Psoas muscle (tissue), 7 donors: ENCODE measurements at regions not wholly inside any gene's neighbourhood (a gene's known extent, or its start where the extent isn't known, plus 50 kb on each side); places are given as distances from the start of the nearest gene placed in this dataset.

Experiments
- ATAC-seq, 4 donors: fragments of 200-7000 bp; cut with Tn5 transposase; one replicate each; pipeline ENCODE4 v1.9.1; 2020; ENCODE audit warnings: moderate library complexity in 3 of 4, mild to moderate bottlenecking in 2 of 4
- DNase-seq, 2 donors: peaks; one replicate each; pipeline ENCODE4 v3.0.0-alpha.2; 2020
- H3K27ac ChIP-seq: fragments of 200-600 bp; one replicate; pipeline ENCODE4 v1.8.0; 2022
- H3K27me3 ChIP-seq, 3 donors: fragments of 200-600 bp in 1 of 3; one replicate each; pipeline versions ENCODE4 v1.6.1 to v1.8.0; 2013 to 2022; ENCODE audit warnings: low read length in 2 of 3, mild to moderate bottlenecking in 2 of 3, moderate library complexity in 1 of 3; ENCODE audit not compliant: insufficient read depth in 3 of 3
- H3K36me3 ChIP-seq, 2 donors: fragments of 200-600 bp in 1 of 2; one replicate each; pipeline versions ENCODE4 v1.6.1 to v1.8.0; 2013 to 2022; ENCODE audit warnings: low read depth in 1 of 2, mild to moderate bottlenecking in 1 of 2, moderate library complexity in 1 of 2; ENCODE audit not compliant: insufficient read depth in 1 of 2
- H3K4me1 ChIP-seq: fragments of 200-600 bp; one replicate; pipeline ENCODE4 v1.8.0; 2022
- H3K4me3 ChIP-seq: fragments of 200-600 bp; one replicate; pipeline ENCODE4 v1.8.0; 2022; ENCODE audit warnings: mild to moderate bottlenecking
- H3K9me3 ChIP-seq: fragments of 200-600 bp; one replicate; pipeline ENCODE4 v1.8.0; 2022
- WGBS, 3 donors: extraction: QIAGEN DNeasy Blood & Tissue Kit; methylation state at CpG; one replicate each; pipeline versions ENCODE4 v1.1.6 to v1.1.7; 2013; 5-methylcytosine and 5-hydroxymethylcytosine counted together
- intact Hi-C, 2 donors: fragments of 100-400 bp; cut with DNase I; formaldehyde crosslinking; loops; one replicate each; pipeline versions ENCODE4 v1.11.0 to v1.14.2; 2022
- TF ChIP-seq, protein P1 (sequence below): fragments of 200-600 bp; IDR thresholded peaks from one replicate; pipeline ENCODE4 v1.8.0; 2022; ENCODE audit warnings: antibody characterized with exemption
- donor health status: healthy with polysubstance abuse.
- donor health status: DM: no; HTN: no; CAD: no; lungs with moderate emphysema.
- donor health status: Bipolar disorder and iron deficiency.
- donor health status: healthy.
- donor health status: DM: yes; HTN: yes; CAD: no.
- donor health status: DM: no; HTN: no; CAD: no.
- donor health status: DM: yes; HTN: yes; CAD: no.

DNA sequence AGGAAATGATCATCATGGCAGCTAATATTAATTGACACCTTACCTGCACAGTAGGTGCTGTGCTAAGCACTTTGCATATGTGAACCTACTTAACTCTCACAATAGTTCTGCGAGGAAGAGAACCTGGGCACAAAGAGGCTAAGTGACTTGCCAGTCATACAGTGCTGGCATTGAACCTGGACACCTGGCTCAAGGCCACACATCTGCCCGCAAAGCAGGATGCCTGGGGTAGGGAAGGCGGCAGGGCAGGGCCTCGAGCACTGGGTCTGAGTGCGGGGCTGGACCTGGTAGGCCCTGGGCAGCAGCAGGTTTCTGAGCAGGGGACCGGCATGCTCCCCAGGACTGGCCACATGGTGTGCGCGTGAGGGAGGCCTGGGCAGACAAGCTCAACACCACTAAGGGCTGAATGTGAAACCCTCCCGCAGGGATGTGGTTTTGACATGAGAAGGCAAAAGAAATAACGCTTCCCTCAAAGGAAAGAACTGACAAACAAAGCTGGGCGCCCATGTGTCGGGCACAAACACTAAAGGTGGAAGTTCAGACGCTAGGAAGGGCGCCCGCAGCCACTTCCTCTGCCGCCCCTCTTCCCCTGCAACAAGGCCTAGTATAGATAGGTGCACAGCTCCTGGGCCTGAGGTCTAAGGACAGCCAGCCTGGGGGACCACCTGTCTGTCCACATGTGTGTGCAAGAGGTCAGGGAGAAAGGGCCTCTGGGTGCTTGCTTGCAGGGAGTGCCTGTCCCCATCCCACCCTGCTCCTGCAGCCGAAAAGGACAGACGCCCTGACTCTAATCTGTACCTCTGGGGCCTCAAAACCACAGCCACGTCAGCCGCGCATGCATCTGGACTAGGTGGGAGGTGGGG lies 92.5 kb downstream of the ZFP36L2 start:
- no peak for ATAC-seq
- H3K4me3 ChIP-seq = no peak overlapping the region
- H3K27ac ChIP-seq = no peak overlapping the region
- H3K9me3 ChIP-seq = no peaks in the 10 kb centered on the region
- no peaks in the 10 kb centered on the region for H3K36me3 ChIP-seq
- peaks cover 37% of the 10 kb centered on the region for H3K4me1 ChIP-seq
- no peak for DNase-seq
- intact Hi-C loops = loop anchor here in 1 of 2 donors (5.0 kb wide), 1 partner anchor 93 kb away; the partner anchor contains the start of gene ZFP36L2
- TF ChIP-seq, protein P1, sequence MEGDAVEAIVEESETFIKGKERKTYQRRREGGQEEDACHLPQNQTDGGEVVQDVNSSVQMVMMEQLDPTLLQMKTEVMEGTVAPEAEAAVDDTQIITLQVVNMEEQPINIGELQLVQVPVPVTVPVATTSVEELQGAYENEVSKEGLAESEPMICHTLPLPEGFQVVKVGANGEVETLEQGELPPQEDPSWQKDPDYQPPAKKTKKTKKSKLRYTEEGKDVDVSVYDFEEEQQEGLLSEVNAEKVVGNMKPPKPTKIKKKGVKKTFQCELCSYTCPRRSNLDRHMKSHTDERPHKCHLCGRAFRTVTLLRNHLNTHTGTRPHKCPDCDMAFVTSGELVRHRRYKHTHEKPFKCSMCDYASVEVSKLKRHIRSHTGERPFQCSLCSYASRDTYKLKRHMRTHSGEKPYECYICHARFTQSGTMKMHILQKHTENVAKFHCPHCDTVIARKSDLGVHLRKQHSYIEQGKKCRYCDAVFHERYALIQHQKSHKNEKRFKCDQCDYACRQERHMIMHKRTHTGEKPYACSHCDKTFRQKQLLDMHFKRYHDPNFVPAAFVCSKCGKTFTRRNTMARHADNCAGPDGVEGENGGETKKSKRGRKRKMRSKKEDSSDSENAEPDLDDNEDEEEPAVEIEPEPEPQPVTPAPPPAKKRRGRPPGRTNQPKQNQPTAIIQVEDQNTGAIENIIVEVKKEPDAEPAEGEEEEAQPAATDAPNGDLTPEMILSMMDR = no peak
- no peaks in the 10 kb centered on the region for H3K27me3 ChIP-seq
- WGBS, 3 donors = 84 to 86% (median 85%) methylated on average over 21 of the region's 21 CpGs

DNA sequence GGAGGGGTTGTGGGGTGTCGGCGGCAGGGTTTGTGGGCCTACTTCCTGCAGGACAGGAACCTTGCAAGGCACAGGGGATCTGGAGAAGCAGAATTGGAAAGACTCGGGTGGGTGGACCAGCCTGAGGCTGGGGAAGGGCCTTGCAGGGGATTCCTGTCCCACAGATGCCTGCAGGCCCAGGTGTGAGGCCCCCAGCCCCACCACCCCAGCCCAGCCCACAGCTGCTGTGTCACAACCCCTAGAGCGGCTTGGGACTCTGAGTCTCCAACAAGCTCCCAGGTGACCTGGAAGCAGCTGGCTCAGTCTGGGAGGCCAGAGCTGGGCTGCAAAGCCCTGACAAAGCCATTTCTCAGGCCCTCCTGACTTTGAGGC lies 93.1 kb downstream of the ZFP36L2 start:
- TF ChIP-seq, protein P1 = no peak
- Histone ChIP-seq H3K36me3 (no peaks in the 10 kb centered on the region), H3K4me1 (peaks cover 37% of the 10 kb centered on the region), H3K27me3 (no peaks in the 10 kb centered on the region), H3K4me3 (no peak overlapping the region), H3K27ac (no peak overlapping the region), H3K9me3 (no peaks in the 10 kb centered on the region)
- intact Hi-C loops = loop anchor here in 1 of 2 donors (5.0 kb wide), 1 partner anchor 94 kb away; the partner anchor contains the start of gene ZFP36L2
- 77 to 88% (median 83%) methylated on average over 4 of the region's 4 CpGs for WGBS, 3 donors
- ATAC-seq (no peak), DNase-seq (no peak)

DNA sequence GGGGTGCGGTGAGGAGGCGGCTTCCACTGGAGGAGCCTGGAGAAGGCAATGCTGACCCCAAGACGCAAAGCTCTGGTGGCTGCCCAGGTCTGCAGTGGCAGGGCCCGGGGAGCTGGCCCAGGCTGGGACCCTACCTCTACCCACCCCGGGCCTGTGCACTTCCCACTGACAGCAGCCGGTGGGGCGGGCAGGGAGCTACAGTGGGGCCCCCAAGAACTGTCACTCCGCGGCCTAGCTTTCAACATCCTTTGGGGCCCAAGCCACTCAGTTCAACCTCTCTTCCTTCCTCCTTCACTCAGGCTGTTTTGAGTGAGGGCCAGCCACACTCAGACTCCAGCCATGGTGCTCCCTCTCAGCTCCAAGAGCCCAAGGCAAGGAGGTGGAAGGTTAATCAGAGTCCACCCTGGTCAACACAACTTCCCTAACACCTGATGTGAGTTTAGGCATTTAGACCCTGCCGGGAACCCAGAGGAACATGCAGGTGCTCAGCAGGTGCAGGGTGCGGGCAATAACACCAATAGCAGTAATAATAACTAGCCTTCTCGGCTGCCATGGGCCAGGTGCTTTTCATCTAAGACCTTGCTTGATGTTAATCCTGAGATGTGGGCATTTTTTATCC lies 93.6 kb downstream of the ZFP36L2 start:
- H3K9me3 ChIP-seq = no peaks in the 10 kb centered on the region
- no peak for ATAC-seq
- DNase-seq = no peak
- no peaks in the 10 kb centered on the region for H3K27me3 ChIP-seq
- 90 to 97% (median 96%) methylated on average over 12 of the region's 12 CpGs for WGBS, 3 donors
- H3K4me3 ChIP-seq = no peak overlapping the region
- TF ChIP-seq, protein P1 = no peak
- no peak overlapping the region for H3K27ac ChIP-seq
- intact Hi-C loops = loop anchor here in 1 of 2 donors (5.0 kb wide), 1 partner anchor 95 kb away; the partner anchor contains the start of gene ZFP36L2
- peaks cover 33% of the 10 kb centered on the region for H3K4me1 ChIP-seq
- no peaks in the 10 kb centered on the region for H3K36me3 ChIP-seq

DNA sequence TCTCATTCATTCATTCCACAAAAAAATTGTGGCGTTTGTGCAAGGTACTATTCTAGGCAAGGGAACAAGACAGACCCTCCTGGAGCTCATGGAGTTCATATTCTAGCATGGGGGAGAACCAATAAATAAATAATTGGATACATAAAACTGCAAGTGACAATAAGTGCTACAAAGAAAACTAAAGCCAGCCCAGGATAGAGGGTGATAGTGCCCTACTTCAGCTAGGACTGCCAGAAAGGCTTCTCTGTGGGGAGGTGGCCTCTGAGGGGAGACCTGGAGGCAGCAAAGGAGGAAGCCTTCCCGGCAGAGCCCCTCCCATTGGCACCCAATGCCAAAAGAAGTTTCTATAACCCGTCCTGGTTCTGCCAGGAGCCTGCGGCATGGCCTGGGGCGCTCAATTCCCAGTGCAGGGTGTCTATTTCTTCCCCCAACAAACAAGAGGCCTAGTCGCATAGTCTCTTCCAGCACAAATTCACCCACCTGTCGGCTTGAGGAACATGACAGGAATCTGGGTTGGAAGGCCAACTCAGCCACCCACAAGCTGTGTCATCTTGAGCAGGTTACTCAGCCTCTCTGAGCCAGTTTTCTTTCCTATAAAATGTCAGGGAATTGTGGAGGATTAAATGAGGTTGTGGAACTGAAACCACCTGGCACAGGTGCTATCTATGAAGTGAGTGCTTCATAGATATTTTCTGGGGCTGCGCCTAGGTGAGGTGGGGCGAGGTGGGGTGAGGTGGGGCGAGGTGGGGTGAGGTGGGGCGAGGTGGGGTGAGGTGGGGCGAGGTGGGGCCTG lies 94.3 kb downstream of the ZFP36L2 start:
- no peaks in the 10 kb centered on the region for H3K9me3 ChIP-seq
- DNase-seq (no peak), ATAC-seq (no peak)
- H3K4me3 ChIP-seq = no peak overlapping the region
- H3K36me3 ChIP-seq = no peaks in the 10 kb centered on the region
- peak overlapping the region; percentile 72 for H3K27ac ChIP-seq
- intact Hi-C loops = loop anchor here in 1 of 2 donors (5.0 kb wide), 1 partner anchor 95 kb away; the partner anchor contains the start of gene ZFP36L2
- TF ChIP-seq, protein P1 = no peak
- 73 to 86% (median 84%) methylated on average over 12 of the region's 12 CpGs for WGBS, 3 donors
- H3K27me3 ChIP-seq = no peaks in the 10 kb centered on the region
- peaks cover 28% of the 10 kb centered on the region for H3K4me1 ChIP-seq
